Body of pancreas (tissue), 4 donors: ENCODE measurements at regions not wholly inside any gene's neighbourhood (a gene's known extent, or its start where the extent isn't known, plus 50 kb on each side); places are given as distances from the start of the nearest gene placed in this dataset.

ENCODE experiments used
- ATAC-seq: fragments of 150-250 bp; one replicate; pipeline ENCODE4 v1.9.1; 2016
- DNase-seq, 4 donors: peaks; one replicate each; pipeline ENCODE4 v3.0.0-alpha.2; 2019
- H3K27ac ChIP-seq, 4 donors: fragments of 200-600 bp; sonication (generic); 1 replicate in 3 of 4; 2 replicates in 1 of 4; pipeline versions ENCODE4 v1.5.1 to v1.6.1; 2016 to 2019; ENCODE audit warnings: mild to moderate bottlenecking in 1 of 4, mixed read lengths in 1 of 4, moderate library complexity in 1 of 4
- H3K27me3 ChIP-seq, 2 donors: fragments of 200-600 bp; sonication (generic); one replicate each; pipeline ENCODE4 v1.6.0; 2016; ENCODE audit warnings: mild to moderate bottlenecking in 1 of 2
- H3K36me3 ChIP-seq, 2 donors: fragments of 200-600 bp; sonication (generic); replicated peaks in 1 of 2; 2 replicates each; pipeline ENCODE4 v1.5.1; 2016; ENCODE audit warnings: low read depth in 2 of 2; ENCODE audit not compliant: insufficient read depth in 1 of 2
- H3K4me1 ChIP-seq: fragments of 200-600 bp; sonication (generic); one replicate; pipeline ENCODE4 v1.6.0; 2016
- H3K4me3 ChIP-seq, 2 donors: fragments of 200-600 bp; sonication (generic); 1 replicate in 1 of 2; 2 replicates in 1 of 2; pipeline ENCODE4 v1.5.1; 2016 to 2019
- H3K9me3 ChIP-seq, 3 donors: fragments of 200-600 bp; sonication (generic); 1 replicate in 2 of 3; 2 replicates in 1 of 3; pipeline ENCODE4 v1.5.1; 2016
- POLR2A ChIP-seq, 3 donors: fragments of 450-650 bp; IDR thresholded peaks; one replicate each; pipeline ENCODE4 v1.6.1; 2016; ENCODE audit warnings: antibody characterized with exemption in 3 of 3, mild to moderate bottlenecking in 2 of 3
- WGBS, 2 donors: methylation state at CpG; one replicate each; pipeline ENCODE4 v1.1.5; 2017; 5-methylcytosine and 5-hydroxymethylcytosine counted together
- intact Hi-C: fragments of 100-400 bp; cut with DNase I; formaldehyde crosslinking; loops from one replicate; pipeline ENCODE4 v1.15.1; 2023
- TF ChIP-seq, protein P1 (sequence below), 7 experiments: fragments of 450-650 bp in 4 of 7; fragments of 200-600 bp in 3 of 7; sonication (generic) in 3 of 7; IDR thresholded peaks; one replicate each; pipeline ENCODE4 v1.5.1; 2016 to 2019; ENCODE audit warnings: antibody characterized with exemption in 7 of 7

DNA sequence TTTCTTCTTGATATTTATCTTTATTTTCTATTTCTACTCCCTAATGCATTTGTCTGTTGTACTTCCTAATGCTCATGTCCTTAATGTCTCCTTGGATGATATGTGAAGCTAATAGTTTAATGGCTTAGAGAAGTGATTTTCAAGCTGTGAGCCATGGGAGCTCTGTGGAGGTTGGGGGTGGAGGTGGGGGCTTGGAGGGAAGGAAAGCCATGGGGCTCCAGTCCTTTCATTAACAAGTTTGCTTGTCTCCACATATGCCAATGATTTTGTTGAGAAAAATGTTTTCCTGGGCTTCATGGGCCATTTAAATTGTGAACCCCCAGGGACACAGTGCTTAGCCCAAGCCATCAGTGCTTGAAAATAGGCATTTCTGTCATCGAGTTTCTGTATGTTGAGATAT lies 264.1 kb downstream of the SCG2 start:
- intact Hi-C loops, result no loop called here
- WGBS, 2 donors, result 38 to 71% methylated on average over 1 of the region's 1 CpG
- TF ChIP-seq, protein P1, sequence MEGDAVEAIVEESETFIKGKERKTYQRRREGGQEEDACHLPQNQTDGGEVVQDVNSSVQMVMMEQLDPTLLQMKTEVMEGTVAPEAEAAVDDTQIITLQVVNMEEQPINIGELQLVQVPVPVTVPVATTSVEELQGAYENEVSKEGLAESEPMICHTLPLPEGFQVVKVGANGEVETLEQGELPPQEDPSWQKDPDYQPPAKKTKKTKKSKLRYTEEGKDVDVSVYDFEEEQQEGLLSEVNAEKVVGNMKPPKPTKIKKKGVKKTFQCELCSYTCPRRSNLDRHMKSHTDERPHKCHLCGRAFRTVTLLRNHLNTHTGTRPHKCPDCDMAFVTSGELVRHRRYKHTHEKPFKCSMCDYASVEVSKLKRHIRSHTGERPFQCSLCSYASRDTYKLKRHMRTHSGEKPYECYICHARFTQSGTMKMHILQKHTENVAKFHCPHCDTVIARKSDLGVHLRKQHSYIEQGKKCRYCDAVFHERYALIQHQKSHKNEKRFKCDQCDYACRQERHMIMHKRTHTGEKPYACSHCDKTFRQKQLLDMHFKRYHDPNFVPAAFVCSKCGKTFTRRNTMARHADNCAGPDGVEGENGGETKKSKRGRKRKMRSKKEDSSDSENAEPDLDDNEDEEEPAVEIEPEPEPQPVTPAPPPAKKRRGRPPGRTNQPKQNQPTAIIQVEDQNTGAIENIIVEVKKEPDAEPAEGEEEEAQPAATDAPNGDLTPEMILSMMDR (IDR thresholded peaks at IDR 0.05), result no peak
- TF ChIP-seq POLR2A (IDR thresholded peaks at IDR 0.05), result no peak
- H3K36me3 ChIP-seq, result no peaks in the 10 kb centered on the region
- no peaks in the 10 kb centered on the region for H3K9me3 ChIP-seq
- DNase-seq (no peak), ATAC-seq (no peak)
- no peaks in the 10 kb centered on the region for H3K4me1 ChIP-seq
- no peak overlapping the region for H3K4me3 ChIP-seq
- no peaks in the 10 kb centered on the region for H3K27me3 ChIP-seq
- no peak overlapping the region for H3K27ac ChIP-seq

DNA sequence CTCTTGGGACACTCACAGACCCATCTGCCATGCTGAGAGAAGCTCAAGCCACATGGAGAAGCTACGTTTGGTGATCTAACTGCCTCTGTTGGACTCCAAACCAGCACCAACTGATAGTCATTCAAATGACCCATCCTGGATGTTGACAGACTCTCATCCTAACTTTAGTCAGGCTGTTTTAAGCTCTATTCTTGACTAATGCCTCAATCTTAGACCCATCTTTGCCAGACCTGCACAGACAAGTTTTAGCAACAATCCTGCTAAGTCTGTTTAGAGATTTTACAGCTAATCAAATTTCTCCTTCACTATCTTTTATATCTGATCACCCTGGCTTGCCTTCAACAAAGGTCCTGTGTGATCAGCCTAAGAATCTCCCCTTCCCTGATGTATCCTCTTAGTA lies 245.1 kb downstream of the SCG2 start:
- Histone ChIP-seq H3K36me3 (no peaks in the 10 kb centered on the region), H3K4me1 (no peaks in the 10 kb centered on the region), H3K27ac (no peak overlapping the region), H3K9me3 (no peaks in the 10 kb centered on the region), H3K27me3 (no peaks in the 10 kb centered on the region), H3K4me3 (no peak overlapping the region)
- TF ChIP-seq, protein P1 (IDR thresholded peaks at IDR 0.05), result no peak
- no peak for TF ChIP-seq POLR2A (IDR thresholded peaks at IDR 0.05)
- ATAC-seq (no peak), DNase-seq (no peak)
- intact Hi-C loops, result no loop called here
- 13 to 37% methylated on average over 1 of the region's 1 CpG for WGBS, 2 donors

DNA sequence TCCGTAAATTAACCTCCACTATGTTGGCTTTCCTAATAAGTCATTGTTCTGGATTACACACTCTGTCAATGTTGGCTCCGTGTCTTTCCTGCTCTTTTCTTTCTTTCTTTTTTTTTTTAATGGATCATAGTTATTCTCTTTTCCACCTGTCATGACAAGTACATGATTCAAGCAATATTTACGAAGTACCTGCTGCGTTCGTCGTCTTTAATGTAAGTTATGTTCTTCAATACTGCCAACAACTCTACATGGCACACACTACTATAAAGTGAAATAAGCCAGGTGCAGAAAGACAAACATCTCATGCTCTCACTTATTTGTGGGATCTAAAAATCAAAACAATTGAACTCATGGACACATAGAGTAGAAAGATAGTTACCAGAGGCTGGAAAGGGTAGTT lies 239.1 kb downstream of the SCG2 start:
- WGBS, 2 donors, result 82 to 89% methylated on average over 6 of the region's 6 CpGs
- Histone ChIP-seq H3K4me1 (no peaks in the 10 kb centered on the region), H3K27me3 (no peaks in the 10 kb centered on the region), H3K4me3 (no peak overlapping the region), H3K27ac (no peak overlapping the region), H3K36me3 (no peaks in the 10 kb centered on the region), H3K9me3 (no peaks in the 10 kb centered on the region)
- intact Hi-C loops, result no loop called here
- DNase-seq (no peak), ATAC-seq (no peak)
- TF ChIP-seq, protein P1 (IDR thresholded peaks at IDR 0.05), result no peak
- TF ChIP-seq POLR2A (IDR thresholded peaks at IDR 0.05), result no peak

DNA sequence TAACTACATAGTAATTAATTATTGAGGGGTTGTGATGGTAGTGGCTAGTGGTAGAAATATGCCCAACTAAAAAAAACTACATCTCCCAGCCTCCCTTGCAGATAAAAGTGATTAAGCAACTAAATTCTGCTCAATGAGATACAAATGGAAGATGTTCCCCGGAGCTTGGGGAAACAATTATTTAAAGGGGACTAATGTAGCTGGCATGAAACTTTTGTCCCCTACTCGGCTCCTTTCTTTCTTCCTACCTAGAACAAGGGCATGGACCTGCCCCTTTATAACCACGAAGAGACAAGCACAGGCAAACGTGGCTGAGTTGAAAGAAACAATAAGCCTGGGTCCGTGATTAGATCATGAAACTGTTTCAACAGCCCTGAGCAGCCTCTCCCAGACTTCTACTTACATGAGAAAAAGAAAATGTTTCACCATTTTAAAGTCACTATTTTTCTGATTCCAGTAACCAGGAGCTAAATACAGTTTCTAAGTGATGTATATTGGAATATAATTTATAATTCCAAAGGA lies 236.9 kb downstream of the SCG2 start:
- Histone ChIP-seq H3K4me3 (no peak overlapping the region), H3K36me3 (no peaks in the 10 kb centered on the region), H3K27ac (no peak overlapping the region), H3K27me3 (no peaks in the 10 kb centered on the region), H3K4me1 (peaks cover 13% of the 10 kb centered on the region), H3K9me3 (no peaks in the 10 kb centered on the region)
- intact Hi-C loops, result no loop called here
- WGBS, 2 donors, result 40 to 58% methylated on average over 5 of the region's 5 CpGs
- TF ChIP-seq, protein P1 (IDR thresholded peaks at IDR 0.05), result no peak
- TF ChIP-seq POLR2A (IDR thresholded peaks at IDR 0.05), result no peak
- DNase-seq (no peak), ATAC-seq (no peak)

DNA sequence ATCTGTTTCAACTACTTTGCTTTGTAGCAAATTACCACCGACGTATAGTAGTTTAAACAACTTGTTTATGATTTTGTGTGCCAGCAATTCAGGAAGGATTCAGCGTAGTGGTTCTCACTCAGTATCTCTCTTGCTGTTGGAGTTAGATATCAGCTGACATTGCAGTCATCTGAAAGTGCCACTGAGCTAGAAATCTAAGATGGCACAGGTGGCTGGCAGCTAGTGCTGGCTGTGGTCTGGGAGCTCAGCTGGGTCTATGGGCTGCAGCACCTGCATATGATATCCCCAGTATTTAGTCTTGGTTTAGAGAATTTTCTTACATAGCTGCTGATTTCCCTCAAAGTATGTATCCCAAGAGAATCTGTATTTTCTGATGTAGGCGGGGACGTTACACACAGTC lies 235.6 kb downstream of the SCG2 start:
- Histone ChIP-seq H3K27ac (no peak overlapping the region), H3K27me3 (no peaks in the 10 kb centered on the region), H3K4me3 (no peak overlapping the region), H3K9me3 (no peaks in the 10 kb centered on the region), H3K36me3 (no peaks in the 10 kb centered on the region), H3K4me1 (peaks cover 13% of the 10 kb centered on the region)
- 65 to 84% methylated on average over 5 of the region's 5 CpGs for WGBS, 2 donors
- ATAC-seq (no peak), DNase-seq (no peak)
- intact Hi-C loops, result no loop called here
- TF ChIP-seq, protein P1 (IDR thresholded peaks at IDR 0.05), result no peak
- TF ChIP-seq POLR2A (IDR thresholded peaks at IDR 0.05), result no peak
